ENCODE measurements at regions not wholly inside any gene's neighbourhood (a gene's known extent, or its start where the extent isn't known, plus 50 kb on each side); places are given as distances from the start of the nearest gene placed in this dataset.

GRCh38 chr7:101764221-101764620, 53.2 kb upstream of the CUX1 start:
- Mint-ChIP-seq H3K4me1 (no peaks in the 10 kb centered on the region), H3K4me3 (no peak overlapping the region)
- POLR2A ChIA-PET: no interaction called here

GRCh38 chr7:101767544-101767943, 49.9 kb upstream of the CUX1 start:
- Mint-ChIP-seq H3K27me3 (peaks cover 4% of the 10 kb centered on the region), H3K4me1 (no peaks in the 10 kb centered on the region), H3K27ac (no peak overlapping the region), H3K4me3 (no peak overlapping the region), H3K9me3 (ENCODE audit: insufficient read depth) (no peaks in the 10 kb centered on the region)
- Histone ChIP-seq H3K4me1 (ENCODE audit: control insufficient read depth in 2 of 2, insufficient read depth in 2 of 2, low read length in 2 of 2) (no peaks in the 10 kb centered on the region), H3K4me2 (replicated peaks; ENCODE audit: low read depth, low read length, poor library complexity, severe bottlenecking) (no peak overlapping the region), H3K9ac (ENCODE audit: low read length) (no peak overlapping the region), H3K9me3 (ENCODE audit: control extremely low read depth in 1 of 3, control insufficient read depth in 2 of 3, insufficient read depth in 1 of 3, low read length in 2 of 3) (no peaks in the 10 kb centered on the region), H3K79me2 (ENCODE audit: control insufficient read depth, insufficient read depth, low read length) (no peaks in the 10 kb centered on the region), H4K20me1 (ENCODE audit: control insufficient read depth, insufficient read depth, low read length, poor library complexity, severe bottlenecking) (no peaks in the 10 kb centered on the region), H3K4me3 (ENCODE audit: control extremely low read depth in 1 of 5, extremely low read depth in 1 of 5, insufficient read depth in 1 of 5, low read depth in 2 of 5, low read length in 4 of 5) (no peak overlapping the region), H3K27ac (ENCODE audit: low read length in 2 of 2) (no peak overlapping the region), H3K36me3 (replicated peaks in 1 of 2; ENCODE audit: control extremely low read depth in 1 of 2, control insufficient read depth in 1 of 2, extremely low read depth in 1 of 2, insufficient read depth in 2 of 2, low read length in 1 of 2) (no peaks in the 10 kb centered on the region), H2AFZ (ENCODE audit: insufficient read depth, low read depth, low read length, poor library complexity, severe bottlenecking) (no peak overlapping the region), H3K27me3 (replicated peaks in 1 of 4; ENCODE audit: control extremely low read depth in 1 of 4, control insufficient read depth in 3 of 4, insufficient read depth in 4 of 4, low read length in 3 of 4) (no peaks in the 10 kb centered on the region)
- ATAC-seq (ENCODE audit: low read depth): no peak
- DNase-seq: no peak
- intact Hi-C loops (cut with micrococcal nuclease): no loop called here
- CTCF ChIA-PET: interaction anchor here (1.6 kb wide), 1 partner anchor 10 kb away, joined by 5 read pairs; no protein-coding TSS in a partner anchor
- WGBS (ENCODE audit: insufficient coverage): 94% methylated on average over 5 of the region's 6 CpGs
- POLR2A ChIA-PET: no interaction called here
- TF ChIP-seq CTCF (IDR thresholded peaks at IDR 0.05) (no peak), EZH2 (IDR thresholded peaks at IDR 0.05; ENCODE audit: borderline replicate concordance, insufficient read depth, low read depth, low read length, poor library complexity, severe bottlenecking) (no peak)

More at GRCh38 chr7:101764221-101764620, 53.2 kb upstream of the CUX1 start:
- H3K9me3 ChIP-seq (ENCODE audit: control extremely low read depth in 1 of 3, control insufficient read depth in 2 of 3, insufficient read depth in 1 of 3, low read length in 2 of 3): no peaks in the 10 kb centered on the region
- DNase-seq (no peak), ATAC-seq (ENCODE audit: low read depth) (no peak)
- no peak overlapping the region for H3K27ac Mint-ChIP-seq
- H3K4me1 ChIP-seq (ENCODE audit: control insufficient read depth in 2 of 2, insufficient read depth in 2 of 2, low read length in 2 of 2): no peaks in the 10 kb centered on the region
- H3K9ac ChIP-seq (ENCODE audit: low read length): no peak overlapping the region
- WGBS (ENCODE audit: insufficient coverage): 58% methylated on average over 6 of the region's 6 CpGs
- no peak overlapping the region for H3K27ac ChIP-seq (ENCODE audit: low read length in 2 of 2)
- TF ChIP-seq CTCF (IDR thresholded peaks at IDR 0.05) (no peak), EZH2 (IDR thresholded peaks at IDR 0.05; ENCODE audit: borderline replicate concordance, insufficient read depth, low read depth, low read length, poor library complexity, severe bottlenecking) (no peak)
- intact Hi-C loops (cut with micrococcal nuclease): no loop called here
- no peak overlapping the region for H3K4me2 ChIP-seq (replicated peaks; ENCODE audit: low read depth, low read length, poor library complexity, severe bottlenecking)
- H3K9me3 Mint-ChIP-seq (ENCODE audit: insufficient read depth): no peaks in the 10 kb centered on the region
- H3K27me3 ChIP-seq (replicated peaks in 1 of 4; ENCODE audit: control extremely low read depth in 1 of 4, control insufficient read depth in 3 of 4, insufficient read depth in 4 of 4, low read length in 3 of 4): no peaks in the 10 kb centered on the region
- H3K36me3 ChIP-seq (replicated peaks in 1 of 2; ENCODE audit: control extremely low read depth in 1 of 2, control insufficient read depth in 1 of 2, extremely low read depth in 1 of 2, insufficient read depth in 2 of 2, low read length in 1 of 2): no peaks in the 10 kb centered on the region
- H3K79me2 ChIP-seq (ENCODE audit: control insufficient read depth, insufficient read depth, low read length): no peaks in the 10 kb centered on the region
- H3K4me3 ChIP-seq (ENCODE audit: control extremely low read depth in 1 of 5, extremely low read depth in 1 of 5, insufficient read depth in 1 of 5, low read depth in 2 of 5, low read length in 4 of 5): no peak overlapping the region
- no peak overlapping the region for H2AFZ ChIP-seq (ENCODE audit: insufficient read depth, low read depth, low read length, poor library complexity, severe bottlenecking)
- no peaks in the 10 kb centered on the region for H4K20me1 ChIP-seq (ENCODE audit: control insufficient read depth, insufficient read depth, low read length, poor library complexity, severe bottlenecking)
- H3K27me3 Mint-ChIP-seq: no peaks in the 10 kb centered on the region
- CTCF ChIA-PET: interaction anchor here (1.0 kb wide), 1 partner anchor 42 kb away, joined by 3 read pairs; no protein-coding TSS in a partner anchor
